ENCODE measurements at regions not wholly inside any gene's neighbourhood (a gene's known extent, or its start where the extent isn't known, plus 50 kb on each side); places are given as distances from the start of the nearest gene placed in this dataset.

DNA sequence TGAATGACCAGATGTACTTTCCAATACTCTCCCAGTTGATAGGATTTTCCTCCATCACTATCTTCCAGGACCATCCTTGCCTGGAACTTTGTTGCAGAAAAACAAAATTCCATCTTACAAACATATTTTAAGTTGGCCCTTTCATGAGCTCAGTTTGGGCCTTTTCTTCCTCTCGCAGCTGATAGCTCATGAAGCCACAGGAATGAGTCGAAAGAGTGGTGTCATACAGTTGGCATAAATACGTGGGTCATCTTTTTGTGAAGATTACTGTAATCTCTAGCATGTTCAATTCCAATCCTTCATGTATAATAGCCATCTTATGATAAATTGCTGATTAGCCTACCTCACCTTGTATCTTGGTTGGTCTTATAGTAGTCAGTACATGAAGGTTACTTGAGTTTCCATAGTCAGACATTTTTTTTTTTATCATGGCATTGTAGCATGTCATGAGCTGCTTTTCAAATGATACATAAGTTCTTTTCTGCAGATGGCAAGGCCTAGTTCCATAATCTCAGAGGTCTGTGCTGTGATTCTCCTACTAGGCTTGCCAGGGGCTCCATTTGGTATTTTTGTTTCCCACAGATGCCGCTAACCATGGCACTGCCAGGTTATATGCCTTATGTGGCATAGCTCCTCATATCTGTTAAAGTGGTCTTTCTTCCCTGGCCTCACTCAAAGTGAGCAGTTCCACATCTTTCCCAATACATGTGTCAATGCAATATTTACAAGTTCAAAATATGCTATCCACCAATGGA is 380.6 kb upstream of the DCN start:
- H4K20me1 ChIP-seq (ENCODE audit: low read depth, low read length), result no peaks in the 10 kb centered on the region
- H3K36me3 ChIP-seq (ENCODE audit: low read length), result no peaks in the 10 kb centered on the region
- H3K27ac ChIP-seq (ENCODE audit: low read depth, low read length), result no peak overlapping the region
- H3K4me3 ChIP-seq (ENCODE audit: insufficient read depth, low read length, poor library complexity, severe bottlenecking), result no peak overlapping the region
- no peaks in the 10 kb centered on the region for H3F3A ChIP-seq (ENCODE audit: insufficient read depth)
- H3K9me2 ChIP-seq (replicated peaks; ENCODE audit: insufficient read depth, low read length), result no peaks in the 10 kb centered on the region
- no peak overlapping the region for H3K9ac ChIP-seq (ENCODE audit: low read length)
- H2AFZ ChIP-seq (ENCODE audit: low read depth, low read length, severe bottlenecking), result no peak overlapping the region
- H3K79me2 ChIP-seq (ENCODE audit: insufficient read depth, low read length), result no peaks in the 10 kb centered on the region
- no peaks in the 10 kb centered on the region for H3K9me3 ChIP-seq (ENCODE audit: insufficient read depth, low read length)
- TF ChIP-seq EZH2phosphoT487 (conservative IDR thresholded peaks at IDR 0.05; ENCODE audit: low read length), result no peak
- TF ChIP-seq, protein P1, sequence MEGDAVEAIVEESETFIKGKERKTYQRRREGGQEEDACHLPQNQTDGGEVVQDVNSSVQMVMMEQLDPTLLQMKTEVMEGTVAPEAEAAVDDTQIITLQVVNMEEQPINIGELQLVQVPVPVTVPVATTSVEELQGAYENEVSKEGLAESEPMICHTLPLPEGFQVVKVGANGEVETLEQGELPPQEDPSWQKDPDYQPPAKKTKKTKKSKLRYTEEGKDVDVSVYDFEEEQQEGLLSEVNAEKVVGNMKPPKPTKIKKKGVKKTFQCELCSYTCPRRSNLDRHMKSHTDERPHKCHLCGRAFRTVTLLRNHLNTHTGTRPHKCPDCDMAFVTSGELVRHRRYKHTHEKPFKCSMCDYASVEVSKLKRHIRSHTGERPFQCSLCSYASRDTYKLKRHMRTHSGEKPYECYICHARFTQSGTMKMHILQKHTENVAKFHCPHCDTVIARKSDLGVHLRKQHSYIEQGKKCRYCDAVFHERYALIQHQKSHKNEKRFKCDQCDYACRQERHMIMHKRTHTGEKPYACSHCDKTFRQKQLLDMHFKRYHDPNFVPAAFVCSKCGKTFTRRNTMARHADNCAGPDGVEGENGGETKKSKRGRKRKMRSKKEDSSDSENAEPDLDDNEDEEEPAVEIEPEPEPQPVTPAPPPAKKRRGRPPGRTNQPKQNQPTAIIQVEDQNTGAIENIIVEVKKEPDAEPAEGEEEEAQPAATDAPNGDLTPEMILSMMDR (IDR thresholded peaks at IDR 0.05; ENCODE audit: insufficient read depth, low read length, poor library complexity, severe bottlenecking), result no peak
- H3K27me3 ChIP-seq (ENCODE audit: low read length), result no peaks in the 10 kb centered on the region
- no peak overlapping the region for H3K4me2 ChIP-seq (ENCODE audit: low read depth, low read length, poor library complexity, severe bottlenecking)

DNA sequence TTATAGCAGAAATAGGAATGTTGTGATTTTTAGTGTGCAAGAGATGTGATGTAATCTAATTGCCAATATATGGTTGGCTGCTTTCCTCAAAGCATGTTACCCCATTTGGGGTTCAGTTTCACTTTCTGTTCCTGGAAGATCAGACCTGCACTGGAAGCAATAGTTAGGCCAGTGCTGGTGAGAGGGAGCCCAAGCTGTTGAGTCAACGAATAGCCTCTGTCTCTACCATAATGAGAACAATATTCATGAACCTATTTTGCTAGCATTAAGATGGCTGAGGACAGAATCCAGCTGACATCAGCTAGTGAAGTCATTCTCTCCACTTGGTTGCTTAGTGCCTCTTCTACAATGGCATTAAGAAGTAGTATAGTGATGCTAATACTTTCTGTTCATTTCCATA is 379.9 kb upstream of the DCN start:
- Histone ChIP-seq H3F3A (ENCODE audit: insufficient read depth) (no peaks in the 10 kb centered on the region), H3K79me2 (ENCODE audit: insufficient read depth, low read length) (no peaks in the 10 kb centered on the region), H3K4me2 (ENCODE audit: low read depth, low read length, poor library complexity, severe bottlenecking) (no peak overlapping the region), H3K9me3 (ENCODE audit: insufficient read depth, low read length) (no peaks in the 10 kb centered on the region), H3K27me3 (ENCODE audit: low read length) (no peaks in the 10 kb centered on the region), H3K9ac (ENCODE audit: low read length) (no peak overlapping the region), H3K36me3 (ENCODE audit: low read length) (no peaks in the 10 kb centered on the region), H2AFZ (ENCODE audit: low read depth, low read length, severe bottlenecking) (no peak overlapping the region), H3K4me3 (ENCODE audit: insufficient read depth, low read length, poor library complexity, severe bottlenecking) (no peak overlapping the region), H3K9me2 (replicated peaks; ENCODE audit: insufficient read depth, low read length) (no peaks in the 10 kb centered on the region), H4K20me1 (ENCODE audit: low read depth, low read length) (no peaks in the 10 kb centered on the region), H3K27ac (ENCODE audit: low read depth, low read length) (no peak overlapping the region)
- TF ChIP-seq EZH2phosphoT487 (conservative IDR thresholded peaks at IDR 0.05; ENCODE audit: low read length), result no peak
- TF ChIP-seq, protein P1 (IDR thresholded peaks at IDR 0.05; ENCODE audit: insufficient read depth, low read length, poor library complexity, severe bottlenecking), result no peak

DNA sequence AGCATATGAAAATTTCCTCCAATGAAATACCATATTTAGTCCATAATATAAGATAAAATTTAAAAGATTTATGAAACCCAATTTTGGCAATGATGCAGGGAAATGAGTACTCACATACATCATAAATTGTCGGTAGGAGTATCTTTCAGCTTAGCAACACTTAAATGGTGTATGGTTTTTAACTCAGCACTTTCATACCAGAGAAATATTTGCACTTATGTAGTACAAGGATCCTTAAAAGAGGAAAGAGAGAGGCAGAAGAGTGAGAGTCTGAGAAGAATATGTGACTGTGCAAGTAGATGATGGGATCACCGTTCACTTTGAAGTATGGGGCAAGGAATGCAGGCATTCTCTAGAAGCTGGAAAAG is 379.3 kb upstream of the DCN start:
- no peaks in the 10 kb centered on the region for H3K27me3 ChIP-seq (ENCODE audit: low read length)
- H3K9me3 ChIP-seq (ENCODE audit: insufficient read depth, low read length), result no peaks in the 10 kb centered on the region
- no peak overlapping the region for H3K27ac ChIP-seq (ENCODE audit: low read depth, low read length)
- H3K79me2 ChIP-seq (ENCODE audit: insufficient read depth, low read length), result no peaks in the 10 kb centered on the region
- no peaks in the 10 kb centered on the region for H3F3A ChIP-seq (ENCODE audit: insufficient read depth)
- H3K9me2 ChIP-seq (replicated peaks; ENCODE audit: insufficient read depth, low read length), result no peaks in the 10 kb centered on the region
- no peak overlapping the region for H3K4me3 ChIP-seq (ENCODE audit: insufficient read depth, low read length, poor library complexity, severe bottlenecking)
- TF ChIP-seq EZH2phosphoT487 (conservative IDR thresholded peaks at IDR 0.05; ENCODE audit: low read length), result no peak
- TF ChIP-seq, protein P1 (IDR thresholded peaks at IDR 0.05; ENCODE audit: insufficient read depth, low read length, poor library complexity, severe bottlenecking), result no peak
- H3K9ac ChIP-seq (ENCODE audit: low read length), result no peak overlapping the region
- H4K20me1 ChIP-seq (ENCODE audit: low read depth, low read length), result no peaks in the 10 kb centered on the region
- no peaks in the 10 kb centered on the region for H3K36me3 ChIP-seq (ENCODE audit: low read length)
- no peak overlapping the region for H3K4me2 ChIP-seq (ENCODE audit: low read depth, low read length, poor library complexity, severe bottlenecking)
- H2AFZ ChIP-seq (ENCODE audit: low read depth, low read length, severe bottlenecking), result no peak overlapping the region

All from SU-DHL-6 (cell line).